HG03280 (cell line): ENCODE measurements at regions not wholly inside any gene's neighbourhood (a gene's known extent, or its start where the extent isn't known, plus 50 kb on each side); places are given as distances from the start of the nearest gene placed in this dataset.

Experiments used
- ATAC-seq: cut with Tn5 transposase; IDR thresholded peaks from one replicate; pipeline ENCODE4 v1.9.1; 2021; ENCODE audit warnings: mild to moderate bottlenecking, moderate library complexity; ENCODE audit not compliant: unreplicated experiment

DNA sequence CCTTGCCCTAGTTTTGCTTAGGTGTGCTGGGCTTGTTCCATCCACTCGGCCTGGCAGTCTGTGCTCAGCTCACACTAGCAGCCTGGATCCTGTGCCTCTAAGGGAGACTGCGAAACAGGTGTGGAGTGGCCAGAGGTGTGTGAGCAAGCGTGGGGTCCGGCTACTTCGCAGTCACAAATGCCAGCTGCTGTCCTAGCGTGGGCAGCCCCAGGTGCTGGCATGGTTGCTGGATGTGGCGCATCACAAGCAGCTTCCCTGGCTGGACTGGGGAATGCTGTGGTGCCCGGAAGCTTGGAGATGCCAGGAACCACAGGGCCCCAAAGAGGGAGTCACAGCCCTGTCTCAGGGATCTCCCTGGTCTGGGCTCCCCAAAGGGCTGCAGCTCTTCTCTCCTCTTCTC, 119.0 kb upstream of the TMEFF2 start:
- ATAC-seq, result no peak

DNA sequence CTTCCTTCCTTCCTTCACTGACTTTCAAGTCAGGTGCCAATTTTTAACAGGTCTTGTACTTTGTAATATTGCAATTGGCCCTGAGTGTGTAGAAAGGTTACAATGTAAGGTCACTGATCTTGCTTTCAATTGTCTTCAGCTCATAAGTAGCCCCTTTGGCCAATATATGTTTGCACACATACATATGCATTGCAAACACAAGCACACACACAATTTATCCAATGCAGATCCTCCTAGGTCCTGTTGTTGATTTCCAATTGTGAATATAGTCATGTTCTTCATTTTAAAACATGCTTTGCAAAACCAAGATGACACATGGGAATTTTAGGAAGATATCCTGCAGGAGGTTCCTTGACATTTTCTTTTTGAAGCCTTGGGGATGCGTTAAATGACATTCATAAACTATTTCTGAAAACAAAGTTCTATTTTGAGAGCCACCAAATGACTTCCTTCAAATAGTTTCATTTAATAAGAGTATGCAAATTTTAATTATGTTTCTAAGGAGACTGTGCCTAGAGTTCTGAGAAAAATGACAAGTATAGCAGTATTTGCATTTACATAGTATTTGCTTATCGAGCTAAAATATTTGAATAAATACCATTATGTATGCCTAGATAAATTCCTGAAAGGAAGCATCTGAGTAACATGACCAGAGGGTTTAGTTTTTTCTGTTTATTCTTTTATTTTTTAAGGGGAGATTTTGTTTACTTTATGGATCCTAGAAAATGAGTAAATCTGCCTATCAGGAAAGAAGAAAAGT, 117.1 kb upstream of the TMEFF2 start:
- ATAC-seq, result no peak

DNA sequence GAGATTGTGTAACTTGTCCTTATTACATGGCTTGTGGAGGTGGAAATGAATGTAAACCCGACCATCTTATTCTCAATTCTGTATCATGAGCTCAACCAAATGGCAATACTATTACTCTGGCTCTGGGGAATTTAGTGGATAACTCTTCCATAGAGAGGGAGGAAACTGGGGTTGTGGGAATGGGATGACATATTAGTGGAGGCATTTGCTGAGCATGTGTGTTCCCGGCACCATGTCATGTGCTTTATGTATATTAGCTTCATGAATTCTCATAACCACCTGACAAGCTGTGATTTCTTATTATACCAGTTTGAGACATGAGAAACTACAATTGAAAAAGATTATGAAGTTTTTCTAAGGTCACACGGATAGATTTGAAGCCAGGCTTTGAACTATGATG, 112.8 kb upstream of the TMEFF2 start:
- no peak for ATAC-seq

DNA sequence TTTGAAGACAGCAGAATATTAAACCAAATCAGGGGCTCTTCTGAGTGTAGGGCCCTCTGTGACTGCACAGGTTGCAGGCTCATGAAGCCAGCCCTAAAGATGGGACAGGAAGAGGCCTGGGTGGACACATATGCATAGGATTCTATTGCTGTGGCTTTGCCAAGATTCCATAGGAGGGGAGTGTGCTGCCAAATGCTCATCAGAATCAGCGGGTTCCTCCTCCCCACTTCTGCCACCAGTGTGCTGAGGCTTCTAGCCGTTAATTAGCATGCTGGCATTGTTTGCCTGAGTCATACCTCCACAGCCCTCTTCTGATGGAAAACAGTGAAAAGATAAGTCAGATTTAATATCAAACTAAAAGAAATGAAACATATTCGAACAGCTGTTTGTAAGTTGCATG, 103.9 kb upstream of the TMEFF2 start:
- no peak for ATAC-seq

DNA sequence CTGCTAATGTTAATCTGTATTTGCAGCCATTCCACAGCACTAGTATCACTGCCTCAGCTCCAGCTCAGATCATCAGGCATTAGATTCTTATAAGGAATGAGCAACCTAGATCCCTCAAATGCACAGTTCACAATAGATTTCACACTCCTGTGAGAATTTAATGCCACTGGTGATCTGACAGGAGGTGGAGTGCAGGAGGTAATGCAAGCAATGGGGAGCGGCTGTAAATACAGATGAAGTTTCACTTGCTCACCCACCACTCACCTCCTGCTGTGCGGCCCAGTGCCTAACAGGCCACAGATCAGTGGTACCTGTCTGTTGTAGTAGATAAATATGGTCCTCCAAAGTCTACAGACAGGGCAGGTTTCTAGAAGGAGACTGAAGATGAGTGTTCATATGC, 97.7 kb upstream of the TMEFF2 start:
- ATAC-seq, result no peak

DNA sequence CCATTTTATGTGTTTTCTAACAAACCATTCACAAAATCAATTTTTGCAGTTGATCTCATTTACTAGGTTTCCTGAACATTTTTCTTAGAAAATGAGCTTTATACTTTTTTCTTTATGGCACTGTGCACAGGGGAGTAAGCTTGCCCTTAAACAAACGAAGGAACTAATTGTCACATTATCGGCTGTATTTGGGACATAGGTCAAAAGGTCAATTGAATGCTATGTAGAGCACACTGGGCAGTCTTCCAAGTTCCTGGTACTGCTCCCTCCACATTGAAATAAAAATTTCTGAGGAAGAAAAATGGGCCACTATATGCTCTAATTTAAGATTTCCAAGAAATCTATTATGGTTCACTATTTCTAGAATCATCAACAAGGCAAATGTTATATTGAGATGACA, 93.6 kb upstream of the TMEFF2 start:
- ATAC-seq, result no peak

DNA sequence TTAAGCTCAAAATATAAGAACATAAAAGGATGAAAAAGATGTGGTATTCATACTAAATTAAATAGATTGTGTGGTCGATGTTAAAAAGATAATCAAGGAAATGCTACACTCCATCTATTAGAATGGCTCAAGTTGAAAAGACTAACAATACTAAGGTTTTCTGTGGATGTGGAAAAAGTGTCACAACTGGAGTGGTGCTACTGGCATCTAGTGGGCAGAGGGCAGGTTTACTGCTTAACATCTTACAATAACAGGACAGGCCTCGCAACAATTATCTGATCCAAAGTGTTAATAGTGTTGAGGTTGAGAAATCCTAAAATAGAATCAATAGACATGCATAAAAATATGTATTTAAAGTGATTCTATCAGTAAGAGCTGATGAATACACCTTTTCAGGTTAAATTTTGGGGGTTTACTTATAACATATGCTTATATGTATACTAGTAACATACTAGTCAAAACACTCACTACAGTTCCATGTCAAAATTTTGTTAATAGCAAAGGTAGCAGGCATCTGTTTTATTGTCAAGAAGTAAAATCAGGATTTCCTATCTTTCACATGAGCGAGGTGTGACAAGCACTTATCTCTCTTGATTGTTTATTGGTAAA, 91.5 kb upstream of the TMEFF2 start:
- no peak for ATAC-seq

DNA sequence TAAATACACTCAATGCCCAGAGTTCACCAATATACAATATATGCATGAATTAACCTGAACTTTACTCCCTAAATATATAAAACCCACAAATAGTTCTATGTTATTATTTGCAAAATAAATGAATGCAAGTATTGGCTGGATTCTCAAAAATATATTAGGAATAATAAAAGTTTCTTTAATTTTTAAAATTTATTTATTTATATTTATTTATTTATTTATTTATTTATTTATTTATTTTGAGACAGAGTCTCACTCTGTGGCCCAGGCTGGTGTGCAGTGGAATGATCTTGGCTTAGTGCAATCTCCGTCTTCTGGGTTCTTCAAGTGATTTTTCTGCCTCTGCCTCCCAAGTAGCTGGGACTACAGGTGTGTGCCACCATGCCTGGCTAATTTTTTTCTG, 88.7 kb upstream of the TMEFF2 start:
- ATAC-seq, result no peak

DNA sequence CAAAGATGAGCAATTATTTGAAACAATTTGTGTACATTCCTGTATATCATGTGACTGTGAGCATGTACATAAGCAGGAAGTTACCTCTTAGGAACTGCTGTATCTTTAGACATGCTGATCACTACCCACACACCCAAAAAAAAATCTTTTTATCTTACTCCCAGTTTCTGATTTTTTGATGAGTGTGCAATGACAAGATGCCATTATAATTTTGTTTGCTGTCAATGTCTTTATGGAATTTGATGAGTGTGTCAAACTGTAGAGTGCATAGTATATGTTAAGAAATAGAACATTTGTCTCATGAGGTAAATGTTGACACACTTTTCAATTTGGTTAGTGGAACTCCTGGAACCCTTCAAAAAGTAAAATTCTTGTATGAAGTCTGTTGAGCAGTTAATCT, 84.0 kb upstream of the TMEFF2 start:
- ATAC-seq, result no peak

DNA sequence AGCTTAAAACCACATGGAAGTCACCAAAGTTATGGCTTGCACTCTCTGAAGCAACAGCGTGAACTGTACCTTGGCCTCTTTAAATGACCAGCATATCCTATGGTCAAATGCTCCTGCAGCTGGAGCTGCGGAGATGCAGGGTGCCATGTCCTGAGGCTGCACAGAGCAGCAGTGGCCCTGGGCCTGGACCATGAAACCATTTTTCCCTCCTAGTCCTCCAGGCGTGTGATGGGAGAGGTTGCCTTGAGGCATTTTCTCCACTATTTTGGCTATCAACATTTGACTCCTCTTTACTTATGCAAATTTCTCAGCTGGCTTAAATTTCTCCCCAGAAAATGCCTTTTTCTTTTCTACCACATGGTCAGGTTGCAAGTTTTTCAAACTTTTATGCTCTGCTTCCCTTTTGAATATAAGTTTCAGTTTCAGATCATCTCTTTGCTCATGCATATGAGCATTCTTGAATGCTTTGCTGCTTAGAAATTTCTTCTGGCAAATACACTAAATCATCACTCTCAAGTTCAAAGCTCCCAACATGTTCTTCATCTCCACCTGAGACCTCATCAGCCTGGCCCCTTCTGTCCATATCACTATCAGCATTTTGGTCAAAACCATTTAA, 82.9 kb upstream of the TMEFF2 start:
- ATAC-seq, result no peak

DNA sequence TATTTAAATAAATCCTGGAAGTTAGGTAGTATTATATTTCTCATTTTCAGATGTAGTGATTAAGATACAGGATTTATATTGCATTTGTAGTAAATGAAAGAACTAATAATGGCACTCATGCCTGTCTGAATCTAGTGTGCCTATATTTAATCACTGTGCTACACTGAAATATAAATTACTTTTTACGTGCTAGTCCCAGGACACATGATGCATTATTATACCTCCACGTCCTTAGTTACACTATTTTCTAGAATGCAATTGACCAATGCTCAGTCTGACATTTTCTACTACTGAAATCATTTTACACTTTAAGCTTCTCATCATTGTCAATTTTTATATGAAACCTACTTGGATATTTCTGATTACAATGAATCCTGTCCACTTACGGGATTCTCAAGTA, 80.9 kb upstream of the TMEFF2 start:
- no peak for ATAC-seq

DNA sequence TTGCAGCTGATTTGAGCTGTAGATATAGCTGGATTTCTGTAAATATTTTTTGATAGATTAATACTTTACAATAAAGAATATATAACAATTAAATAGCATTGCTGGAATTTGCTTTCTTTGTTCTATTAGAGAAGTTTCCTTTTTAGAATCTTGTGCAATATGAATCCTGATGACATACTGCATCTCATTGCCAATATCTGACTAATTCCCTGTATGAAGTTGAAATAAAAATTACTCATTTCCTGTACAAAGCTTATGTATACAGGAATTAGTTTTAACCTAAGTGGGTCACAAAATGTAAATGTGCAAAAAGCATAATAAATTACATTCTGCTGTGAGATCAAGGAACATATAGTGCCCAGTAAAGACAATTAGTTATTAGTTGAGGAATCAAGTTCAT, 72.8 kb upstream of the TMEFF2 start:
- no peak for ATAC-seq

DNA sequence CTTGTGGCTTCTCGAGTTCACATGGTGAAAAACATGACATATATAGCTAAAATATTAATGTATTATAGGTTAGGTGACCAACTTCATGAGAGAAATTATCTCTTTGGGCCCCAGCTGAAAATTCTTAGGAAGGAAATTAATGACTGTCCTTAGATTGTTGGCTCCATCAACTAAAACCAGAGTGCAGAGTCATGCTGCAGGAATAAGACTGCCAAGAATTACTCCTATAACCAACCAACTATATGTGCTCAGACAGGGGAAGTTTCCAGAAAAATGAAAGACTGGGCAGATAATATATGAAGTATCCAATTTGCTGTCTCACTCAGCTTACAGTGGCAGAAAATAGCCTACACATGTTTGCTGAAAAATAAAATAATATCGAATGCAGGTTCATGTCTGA, 71.0 kb upstream of the TMEFF2 start:
- ATAC-seq, result no peak

DNA sequence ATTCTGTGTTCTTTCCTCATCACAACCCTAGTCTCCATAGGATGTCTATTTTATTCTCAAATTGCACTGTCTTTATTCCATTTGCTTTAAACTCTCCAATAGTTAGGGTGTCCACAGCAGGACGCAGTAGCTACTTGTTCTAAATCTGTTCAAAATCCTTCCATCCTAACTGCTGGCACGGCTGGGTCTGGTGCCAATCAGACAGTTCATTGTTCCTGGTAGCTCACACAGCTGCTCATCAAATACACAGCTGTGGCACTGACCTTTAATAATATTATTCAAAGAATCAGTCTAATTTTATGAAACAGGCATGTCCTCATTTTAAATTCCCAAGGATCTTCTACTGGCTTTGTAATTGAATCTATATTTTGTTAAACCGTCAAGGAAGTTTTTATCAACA, 59.7 kb upstream of the TMEFF2 start:
- no peak for ATAC-seq

DNA sequence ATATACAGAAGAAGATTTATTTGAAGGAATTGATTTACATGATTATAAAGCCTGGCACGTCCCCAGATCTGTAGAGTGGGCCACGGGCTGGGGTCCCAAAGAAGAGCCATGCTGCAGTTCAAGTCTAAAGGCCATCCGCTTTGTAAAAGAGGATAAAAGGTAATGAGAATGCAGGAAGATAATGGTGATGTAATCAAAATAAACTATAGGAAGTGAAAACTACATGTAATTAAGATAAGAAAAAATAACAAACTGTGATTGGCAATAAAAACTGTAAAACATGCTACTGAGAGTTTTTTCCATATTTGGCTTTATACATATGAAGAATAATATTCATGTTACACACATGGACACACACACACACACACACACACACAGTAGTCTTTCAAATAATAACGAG, 59.0 kb upstream of the TMEFF2 start:
- ATAC-seq, result no peak

DNA sequence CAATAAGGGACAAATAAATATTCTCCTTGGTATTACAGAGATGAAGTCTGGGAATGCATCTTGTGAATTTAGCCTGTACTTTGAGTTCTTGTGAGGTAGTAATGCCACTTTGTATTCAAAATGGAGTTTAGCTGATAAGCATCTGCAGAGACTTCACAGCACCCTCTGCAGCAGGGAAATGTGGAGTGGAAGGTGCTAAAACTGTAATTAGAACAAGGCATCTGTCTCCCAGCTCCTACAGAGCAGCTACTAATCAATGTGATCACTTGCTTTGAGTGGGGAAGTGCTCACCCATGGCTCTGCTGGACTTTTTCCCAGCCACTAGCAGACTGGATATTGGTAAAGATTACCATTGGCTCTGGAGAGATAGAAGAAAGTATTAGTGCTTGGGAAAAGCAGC, 56.2 kb upstream of the TMEFF2 start:
- ATAC-seq, result no peak

DNA sequence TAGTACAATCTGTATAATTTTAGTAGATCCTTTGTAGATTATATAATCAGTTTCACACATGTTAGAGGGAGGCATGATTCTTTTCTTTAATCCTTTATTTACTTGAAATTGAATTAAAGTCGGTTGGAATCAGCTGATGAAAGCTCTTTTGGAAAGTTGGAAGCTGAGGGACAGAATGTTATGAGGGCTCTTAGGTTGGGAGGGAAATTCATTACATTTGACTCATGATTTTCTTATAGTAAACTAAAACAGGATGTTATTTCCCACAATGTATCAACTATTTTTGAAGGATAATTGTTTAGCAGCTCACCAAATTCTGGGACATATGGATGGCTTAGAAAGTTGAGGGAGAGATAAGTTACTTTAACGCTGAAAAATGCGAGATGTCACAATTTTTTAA, 52.7 kb upstream of the TMEFF2 start:
- ATAC-seq, result no peak

DNA sequence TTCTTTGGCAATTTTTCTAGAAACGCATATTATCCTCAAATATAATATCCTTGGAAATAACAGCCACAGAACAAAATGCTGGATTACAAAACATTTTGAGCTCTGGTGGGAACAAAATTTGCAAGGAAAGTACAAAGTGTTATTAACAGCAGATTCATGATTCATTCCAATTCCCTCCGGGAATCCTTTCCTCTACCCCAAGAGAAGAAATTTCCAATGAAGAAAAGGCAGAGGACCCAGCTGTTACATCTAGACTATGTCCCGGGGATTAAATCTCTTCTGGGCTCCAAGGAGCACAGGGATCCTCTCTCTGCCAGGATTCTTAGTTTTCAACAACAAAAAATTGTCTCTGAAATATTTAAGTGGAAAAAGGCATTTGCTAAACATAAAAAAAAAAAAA, 51.6 kb upstream of the TMEFF2 start:
- no peak for ATAC-seq

DNA sequence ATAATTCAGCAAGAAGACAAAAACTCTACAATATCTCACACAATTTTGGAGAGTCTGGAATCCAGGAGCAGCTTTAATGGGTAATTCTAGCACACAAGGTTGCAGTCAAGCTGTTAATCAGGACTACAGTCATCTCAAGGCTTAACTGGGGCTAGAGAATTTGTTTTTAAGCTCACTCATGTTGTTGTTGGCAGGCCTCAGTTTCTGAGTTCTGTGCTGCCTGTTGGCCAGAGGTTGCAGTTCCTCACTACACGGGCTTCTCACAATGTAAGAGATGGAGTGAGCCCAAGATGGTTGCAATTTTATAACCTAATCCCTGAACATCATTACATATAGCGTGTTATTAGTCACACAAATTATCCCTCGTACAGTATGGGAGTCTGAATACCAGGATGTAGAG, 50.6 kb upstream of the TMEFF2 start:
- ATAC-seq, result no peak
